ENCODE measurements at regions not wholly inside any gene's neighbourhood (a gene's known extent, or its start where the extent isn't known, plus 50 kb on each side); places are given as distances from the start of the nearest gene placed in this dataset.

DNA sequence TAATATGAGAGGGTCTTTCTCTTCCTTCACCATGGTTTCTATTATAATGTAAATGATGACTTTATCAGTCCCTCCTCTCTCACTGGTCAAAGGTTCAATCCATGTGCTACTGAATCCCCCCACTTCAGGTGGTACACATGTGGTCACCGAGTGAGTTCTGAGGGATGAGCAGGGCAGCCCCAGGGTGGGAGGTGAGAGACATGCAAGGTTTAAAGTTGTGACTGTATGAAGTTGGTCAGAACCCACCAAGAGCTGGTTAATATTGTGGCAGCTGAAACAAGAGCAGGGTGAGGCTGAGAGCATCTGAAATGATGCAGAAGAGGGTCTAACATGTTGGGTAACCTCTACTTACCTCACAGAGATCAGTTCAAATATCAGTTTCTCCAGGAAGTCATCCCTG is 444.7 kb upstream of the FBXO33 start:
- Histone ChIP-seq H3K4me3 (replicated peaks in 1 of 2; ENCODE audit: low read depth in 1 of 2, low read length in 2 of 2) (no peak overlapping the region), H2AFZ (ENCODE audit: low read depth, low read length, poor library complexity, severe bottlenecking) (no peak overlapping the region), H3K27me3 (ENCODE audit: insufficient read depth, low read length) (no peaks in the 10 kb centered on the region), H3K9me3 (ENCODE audit: control insufficient read depth in 1 of 2, insufficient read depth in 1 of 2, low read depth in 1 of 2, low read length in 2 of 2) (no peaks in the 10 kb centered on the region), H3K4me2 (ENCODE audit: low read length) (no peak overlapping the region), H3K9ac (ENCODE audit: low read length) (no peak overlapping the region), H4K20me1 (ENCODE audit: insufficient read depth) (no peaks in the 10 kb centered on the region), H3K79me2 (ENCODE audit: insufficient read depth, low read length) (no peaks in the 10 kb centered on the region), H3K27ac (ENCODE audit: low read depth, low read length) (no peak overlapping the region), H3K36me3 (ENCODE audit: control insufficient read depth in 1 of 2, insufficient read depth in 2 of 2, low read length in 2 of 2) (no peaks in the 10 kb centered on the region), H3K9me2 (ENCODE audit: insufficient read depth) (no peaks in the 10 kb centered on the region), H3K4me1 (ENCODE audit: control insufficient read depth in 1 of 2, insufficient read depth in 2 of 2, low read length in 2 of 2) (no peaks in the 10 kb centered on the region)
- CTCF ChIA-PET, result no interaction called here
- POLR2A ChIA-PET, result no interaction called here
- TF ChIP-seq MAX (IDR thresholded peaks at IDR 0.05) (no peak), SP1 (IDR thresholded peaks at IDR 0.05; ENCODE audit: low read depth) (no peak), ZNF274 (IDR thresholded peaks at IDR 0.05; ENCODE audit: low read depth, low read length) (no peak), CBX3 (IDR thresholded peaks at IDR 0.05; ENCODE audit: low read depth) (no peak), CTCF (IDR thresholded peaks at IDR 0.05 in 2 of 3, conservative IDR thresholded peaks at IDR 0.05 in 1 of 3; ENCODE audit: borderline replicate concordance in 1 of 3, insufficient read depth in 1 of 3, low read depth in 2 of 3, low read length in 2 of 3) (no peak), TCF7L2 (IDR thresholded peaks at IDR 0.05; ENCODE audit: borderline replicate concordance, extremely low read depth, insufficient read depth, insufficient read length) (no peak), EZH2 (IDR thresholded peaks at IDR 0.05) (no peak), YY1 (IDR thresholded peaks at IDR 0.05; ENCODE audit: extremely low read depth, insufficient replicate concordance, low read depth, low read length) (no peak), SRF (IDR thresholded peaks at IDR 0.05; ENCODE audit: low read depth) (no peak), ZFX (IDR thresholded peaks at IDR 0.05) (no peak), RAD21 (IDR thresholded peaks at IDR 0.05; ENCODE audit: low read depth) (no peak), POLR2AphosphoS5 (IDR thresholded peaks at IDR 0.05; ENCODE audit: low read depth, low read length) (no peak), SIN3A (IDR thresholded peaks at IDR 0.05; ENCODE audit: low read depth) (no peak), EGR1 (IDR thresholded peaks at IDR 0.05; ENCODE audit: low read depth) (no peak), POLR2A (IDR thresholded peaks at IDR 0.05; ENCODE audit: borderline replicate concordance, extremely low read depth, insufficient read depth, insufficient read length) (no peak), CEBPB (IDR thresholded peaks at IDR 0.05; ENCODE audit: low read depth) (no peak), EZH2phosphoT487 (IDR thresholded peaks at IDR 0.05; ENCODE audit: borderline replicate concordance) (no peak)
- TF ChIP-seq, protein P1, sequence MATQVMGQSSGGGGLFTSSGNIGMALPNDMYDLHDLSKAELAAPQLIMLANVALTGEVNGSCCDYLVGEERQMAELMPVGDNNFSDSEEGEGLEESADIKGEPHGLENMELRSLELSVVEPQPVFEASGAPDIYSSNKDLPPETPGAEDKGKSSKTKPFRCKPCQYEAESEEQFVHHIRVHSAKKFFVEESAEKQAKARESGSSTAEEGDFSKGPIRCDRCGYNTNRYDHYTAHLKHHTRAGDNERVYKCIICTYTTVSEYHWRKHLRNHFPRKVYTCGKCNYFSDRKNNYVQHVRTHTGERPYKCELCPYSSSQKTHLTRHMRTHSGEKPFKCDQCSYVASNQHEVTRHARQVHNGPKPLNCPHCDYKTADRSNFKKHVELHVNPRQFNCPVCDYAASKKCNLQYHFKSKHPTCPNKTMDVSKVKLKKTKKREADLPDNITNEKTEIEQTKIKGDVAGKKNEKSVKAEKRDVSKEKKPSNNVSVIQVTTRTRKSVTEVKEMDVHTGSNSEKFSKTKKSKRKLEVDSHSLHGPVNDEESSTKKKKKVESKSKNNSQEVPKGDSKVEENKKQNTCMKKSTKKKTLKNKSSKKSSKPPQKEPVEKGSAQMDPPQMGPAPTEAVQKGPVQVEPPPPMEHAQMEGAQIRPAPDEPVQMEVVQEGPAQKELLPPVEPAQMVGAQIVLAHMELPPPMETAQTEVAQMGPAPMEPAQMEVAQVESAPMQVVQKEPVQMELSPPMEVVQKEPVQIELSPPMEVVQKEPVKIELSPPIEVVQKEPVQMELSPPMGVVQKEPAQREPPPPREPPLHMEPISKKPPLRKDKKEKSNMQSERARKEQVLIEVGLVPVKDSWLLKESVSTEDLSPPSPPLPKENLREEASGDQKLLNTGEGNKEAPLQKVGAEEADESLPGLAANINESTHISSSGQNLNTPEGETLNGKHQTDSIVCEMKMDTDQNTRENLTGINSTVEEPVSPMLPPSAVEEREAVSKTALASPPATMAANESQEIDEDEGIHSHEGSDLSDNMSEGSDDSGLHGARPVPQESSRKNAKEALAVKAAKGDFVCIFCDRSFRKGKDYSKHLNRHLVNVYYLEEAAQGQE (IDR thresholded peaks at IDR 0.05; ENCODE audit: low read depth), result no peak
- TF ChIP-seq, protein P2, sequence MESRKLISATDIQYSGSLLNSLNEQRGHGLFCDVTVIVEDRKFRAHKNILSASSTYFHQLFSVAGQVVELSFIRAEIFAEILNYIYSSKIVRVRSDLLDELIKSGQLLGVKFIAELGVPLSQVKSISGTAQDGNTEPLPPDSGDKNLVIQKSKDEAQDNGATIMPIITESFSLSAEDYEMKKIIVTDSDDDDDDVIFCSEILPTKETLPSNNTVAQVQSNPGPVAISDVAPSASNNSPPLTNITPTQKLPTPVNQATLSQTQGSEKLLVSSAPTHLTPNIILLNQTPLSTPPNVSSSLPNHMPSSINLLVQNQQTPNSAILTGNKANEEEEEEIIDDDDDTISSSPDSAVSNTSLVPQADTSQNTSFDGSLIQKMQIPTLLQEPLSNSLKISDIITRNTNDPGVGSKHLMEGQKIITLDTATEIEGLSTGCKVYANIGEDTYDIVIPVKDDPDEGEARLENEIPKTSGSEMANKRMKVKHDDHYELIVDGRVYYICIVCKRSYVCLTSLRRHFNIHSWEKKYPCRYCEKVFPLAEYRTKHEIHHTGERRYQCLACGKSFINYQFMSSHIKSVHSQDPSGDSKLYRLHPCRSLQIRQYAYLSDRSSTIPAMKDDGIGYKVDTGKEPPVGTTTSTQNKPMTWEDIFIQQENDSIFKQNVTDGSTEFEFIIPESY (IDR thresholded peaks at IDR 0.05; ENCODE audit: extremely low read depth, insufficient replicate concordance, low read length), result no peak
- RAD21 ChIA-PET (ENCODE audit: low non-redundant PET in 1 of 2, low total read pairs in 2 of 2, uncharacterized antibody in 2 of 2, unreplicated experiment in 2 of 2), result no interaction called here
- intact Hi-C loops (cut with micrococcal nuclease), result no loop called here
- BruUV-seq (replicated peaks), result no TSS peak
- ATAC-seq (no peak), DNase-seq (ENCODE audit: low read depth, low spot score) (no peak)
